ENCODE measurements at regions not wholly inside any gene's neighbourhood (a gene's known extent, or its start where the extent isn't known, plus 50 kb on each side); places are given as distances from the start of the nearest gene placed in this dataset.
"Not testable (repeated sequence)": the region's sequence is repeated elsewhere in the genome, so short reads cannot be mapped to it uniquely, and the experiment has no call there.

GRCh38 chr1:67530071-67530470, 99.9 kb upstream of the SERBP1 start:
- no peak for DNase-seq

GRCh38 chr1:67532452-67533216, 102.4 kb upstream of the SERBP1 start:
- DNase-seq = peak; percentile 89

- no peak for DNase-seq
Measured at GRCh38 chr1:67534627-67535065, 104.4 kb upstream of the SERBP1 start.

GRCh38 chr1:67535474-67535873, 105.3 kb upstream of the SERBP1 start:
- peak; percentile 85 for DNase-seq

GRCh38 chr1:67536957-67537666, 106.9 kb upstream of the SERBP1 start:
- DNase-seq = no peak

GRCh38 chr1:67537667-67538018, 107.4 kb upstream of the SERBP1 start:
- no peak for DNase-seq

- no peak for DNase-seq
Measured at GRCh38 chr1:67540025-67540732, 110.0 kb upstream of the SERBP1 start.

GRCh38 chr1:67540733-67541125, 110.5 kb upstream of the SERBP1 start:
- DNase-seq = no peak

- no peak for DNase-seq
Measured at GRCh38 chr1:67542747-67543146, 112.5 kb upstream of the SERBP1 start.

GRCh38 chr1:67544921-67545320, 114.7 kb upstream of the SERBP1 start:
- no peak for DNase-seq

GRCh38 chr1:67545364-67545763, 115.2 kb upstream of the SERBP1 start:
- DNase-seq = no peak

- no peak for DNase-seq
Measured at GRCh38 chr1:67551375-67551774, 121.2 kb upstream of the SERBP1 start.

GRCh38 chr1:67552336-67552759, 122.1 kb upstream of the SERBP1 start:
- no peak for DNase-seq

- not testable (repeated sequence) for DNase-seq
Measured at GRCh38 chr1:67554204-67554603, 124.0 kb upstream of the SERBP1 start.

GRCh38 chr1:67555461-67556296, 125.5 kb upstream of the SERBP1 start:
- DNase-seq = no peak

GRCh38 chr1:67556297-67556900, 126.2 kb upstream of the SERBP1 start:
- DNase-seq = no peak

GRCh38 chr1:67557696-67558448, 127.1 kb upstream of the GADD45A start:
- DNase-seq = no peak

GRCh38 chr1:67558449-67559193, 126.4 kb upstream of the GADD45A start:
- no peak for DNase-seq

GRCh38 chr1:67559222-67559700, 125.7 kb upstream of the GADD45A start:
- peak; percentile 40 for DNase-seq

Data from tongue (tissue), 1 donor.